GM04504 (cell line): ENCODE measurements at regions not wholly inside any gene's neighbourhood (a gene's known extent, or its start where the extent isn't known, plus 50 kb on each side); places are given as distances from the start of the nearest gene placed in this dataset.

Source experiments
- DNase-seq: peaks from one replicate; pipeline ENCODE4 v3.0.0-alpha.2; 2012; ENCODE audit warnings: low read depth

GRCh38 chr12:46465307-46465706 is 92.7 kb upstream of the SLC38A2 start:
- DNase-seq, result no peak

GRCh38 chr12:46464863-46465262 is 92.3 kb upstream of the SLC38A2 start:
- DNase-seq, result no peak

- DNase-seq, result no peak
These were observed 90.2 kb upstream of the SLC38A2 start for GRCh38 chr12:46462641-46463355.

GRCh38 chr12:46461907-46462640 is 89.5 kb upstream of the SLC38A2 start:
- no peak for DNase-seq

- DNase-seq, result no peak
These were observed 88.9 kb upstream of the SLC38A2 start for GRCh38 chr12:46461459-46461858.

GRCh38 chr12:46460682-46461210 is 88.2 kb upstream of the SLC38A2 start:
- no peak for DNase-seq

- no peak for DNase-seq
These were observed 87.4 kb upstream of the SLC38A2 start for GRCh38 chr12:46459861-46460545.

- no peak for DNase-seq
These were observed 86.5 kb upstream of the SLC38A2 start for GRCh38 chr12:46459111-46459510.

GRCh38 chr12:46458500-46459102 is 86.0 kb upstream of the SLC38A2 start:
- DNase-seq, result no peak

- no peak for DNase-seq
These were observed 85.4 kb upstream of the SLC38A2 start for GRCh38 chr12:46457958-46458357.

GRCh38 chr12:46456356-46457334 is 84.1 kb upstream of the SLC38A2 start:
- no peak for DNase-seq

GRCh38 chr12:46455648-46456352 is 83.2 kb upstream of the SLC38A2 start:
- DNase-seq, result no peak

GRCh38 chr12:46454981-46455380 is 82.4 kb upstream of the SLC38A2 start:
- no peak for DNase-seq

- DNase-seq, result no peak
These were observed 80.9 kb upstream of the SLC38A2 start for GRCh38 chr12:46453428-46453827.

- no peak for DNase-seq
These were observed 80.2 kb upstream of the SLC38A2 start for GRCh38 chr12:46452776-46453175.

- DNase-seq, result peak; percentile 33
These were observed 79.6 kb upstream of the SLC38A2 start for GRCh38 chr12:46452061-46452615.

- no peak for DNase-seq
These were observed 78.9 kb upstream of the SLC38A2 start for GRCh38 chr12:46451276-46452021.

GRCh38 chr12:46450279-46450748 is 77.7 kb upstream of the SLC38A2 start:
- no peak for DNase-seq

GRCh38 chr12:46449856-46450255 is 77.3 kb upstream of the SLC38A2 start:
- DNase-seq, result no peak
